Caco-2 (cell line): ENCODE measurements at regions not wholly inside any gene's neighbourhood (a gene's known extent, or its start where the extent isn't known, plus 50 kb on each side); places are given as distances from the start of the nearest gene placed in this dataset.

ENCODE experiments used
- BruUV-seq: library from RNA; stranded (reverse); fragments of 400-500 nt; replicated peaks from 2 replicates; lab custom pipeline; 2021; lab: Mats Ljungman, UMichigan
- CTCF ChIA-PET: fragments of 300-600 bp; sonication (Branson Sonifier 250); formaldehyde crosslinking; loops from one replicate; lab custom pipeline; 2022; ENCODE audit warnings: antibody characterized with exemption; lab: Charles Lee
- POLR2A ChIA-PET: fragments of 300-600 bp; sonication (Branson Sonifier 250); formaldehyde crosslinking; loops from one replicate; lab custom pipeline; 2022; ENCODE audit warnings: antibody characterized with exemption; lab: Charles Lee
- DNase-seq, 2 experiments: peaks; one replicate each; pipeline versions ENCODE4 v3.0.0 to v3.0.0-alpha.2; 2020 to 2022
- H3K27me3 ChIP-seq: replicated peaks from 2 replicates; pipeline ENCODE4 v1.6.0; 2011; ENCODE audit warnings: low read length; ENCODE audit not compliant: control insufficient read depth, insufficient read depth
- H3K36me3 ChIP-seq: 2 replicates; pipeline ENCODE4 v1.5.1; 2011; ENCODE audit warnings: low read length; ENCODE audit not compliant: control insufficient read depth, insufficient read depth
- H3K4me1 ChIP-seq: fragments of 250-450 bp; sonication (Bioruptor Pico); 2 replicates; pipeline ENCODE4 v1.5.1; 2020; ENCODE audit warnings: mild to moderate bottlenecking
- H3K4me3 ChIP-seq: 2 replicates; pipeline ENCODE4 v1.5.1; 2011; ENCODE audit warnings: low read depth, mild to moderate bottlenecking, control low read depth, low read length
- H3K9me3 ChIP-seq: fragments of 250-450 bp; sonication (Bioruptor Pico); 2 replicates; pipeline ENCODE4 v1.5.1; 2020; ENCODE audit warnings: mild to moderate bottlenecking, moderate library complexity
- H3K27ac Mint-ChIP-seq: one replicate; pipeline ENCODE4 v1.8.0; 2022; ENCODE audit warnings: mixed read lengths; ENCODE audit not compliant: unreplicated experiment
- H3K27me3 Mint-ChIP-seq: one replicate; pipeline ENCODE4 v1.8.0; 2022; ENCODE audit warnings: mixed read lengths; ENCODE audit not compliant: insufficient read depth, unreplicated experiment
- H3K36me3 Mint-ChIP-seq: one replicate; pipeline ENCODE4 v1.8.0; 2022; ENCODE audit warnings: mild to moderate bottlenecking, mixed read lengths; ENCODE audit not compliant: insufficient read depth, unreplicated experiment
- H3K4me1 Mint-ChIP-seq: one replicate; pipeline ENCODE4 v1.8.0; 2022; ENCODE audit warnings: low read depth, mixed read lengths; ENCODE audit not compliant: unreplicated experiment
- H3K4me3 Mint-ChIP-seq: one replicate; pipeline ENCODE4 v1.8.0; 2022; ENCODE audit warnings: mild to moderate bottlenecking, moderate library complexity, mixed read lengths; ENCODE audit not compliant: unreplicated experiment
- H3K9me3 Mint-ChIP-seq: one replicate; pipeline ENCODE4 v1.8.0; 2022; ENCODE audit warnings: mixed read lengths; ENCODE audit not compliant: unreplicated experiment
- intact Hi-C: fragments of 100-400 bp; cut with micrococcal nuclease; formaldehyde crosslinking; loops from one replicate; pipeline ENCODE4 v1.10.0; 2022; ENCODE audit not compliant: unreplicated experiment
- TF ChIP-seq, protein P1 (sequence below), 2 experiments: fragments of 200-600 bp in 1 of 2; IDR thresholded peaks; 1 replicate in 1 of 2; 2 replicates in 1 of 2; pipeline versions ENCODE4 v1.5.1 to v1.8.0; 2011 to 2022; ENCODE audit warnings: antibody characterized with exemption in 1 of 2, control low read depth in 1 of 2, inconsistent platforms in 1 of 2, low read depth in 1 of 2, low read length in 1 of 2, mild to moderate bottlenecking in 1 of 2, moderate library complexity in 1 of 2; ENCODE audit not compliant: insufficient read depth in 1 of 2, severe bottlenecking in 1 of 2, unreplicated experiment in 1 of 2

DNA sequence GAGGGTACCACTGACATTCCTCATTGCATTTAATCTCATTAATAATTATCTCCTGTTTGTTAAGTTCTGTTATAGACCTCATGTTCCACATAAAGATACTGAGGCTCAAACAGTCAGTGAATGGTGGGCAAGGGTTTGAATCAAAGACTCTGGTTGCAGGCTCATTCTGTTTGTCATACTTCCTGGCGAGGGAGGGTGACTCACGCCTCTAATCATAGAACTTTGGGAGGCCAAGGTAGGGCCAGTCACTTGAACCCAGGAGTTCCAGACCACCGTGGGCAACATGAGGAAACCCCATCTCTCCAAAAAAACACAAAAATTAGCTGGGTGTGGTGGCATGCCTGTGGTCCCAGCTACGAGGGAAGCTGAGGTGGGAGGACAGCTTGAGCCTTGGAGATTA is 220.7 kb upstream of the MIR17HG start:
- Mint-ChIP-seq H3K27me3 (peaks cover 8% of the 10 kb centered on the region), H3K4me1 (no peaks in the 10 kb centered on the region), H3K4me3 (no peak overlapping the region), H3K36me3 (no peaks in the 10 kb centered on the region), H3K9me3 (no peaks in the 10 kb centered on the region), H3K27ac (no peak overlapping the region)
- ChIA-PET CTCF (no interaction called here), POLR2A (no interaction called here)
- no peaks in the 10 kb centered on the region for H3K27me3 ChIP-seq
- DNase-seq, result no peak
- H3K9me3 ChIP-seq, result no peaks in the 10 kb centered on the region
- H3K36me3 ChIP-seq, result no peaks in the 10 kb centered on the region
- intact Hi-C loops, result no loop called here
- TF ChIP-seq, protein P1, sequence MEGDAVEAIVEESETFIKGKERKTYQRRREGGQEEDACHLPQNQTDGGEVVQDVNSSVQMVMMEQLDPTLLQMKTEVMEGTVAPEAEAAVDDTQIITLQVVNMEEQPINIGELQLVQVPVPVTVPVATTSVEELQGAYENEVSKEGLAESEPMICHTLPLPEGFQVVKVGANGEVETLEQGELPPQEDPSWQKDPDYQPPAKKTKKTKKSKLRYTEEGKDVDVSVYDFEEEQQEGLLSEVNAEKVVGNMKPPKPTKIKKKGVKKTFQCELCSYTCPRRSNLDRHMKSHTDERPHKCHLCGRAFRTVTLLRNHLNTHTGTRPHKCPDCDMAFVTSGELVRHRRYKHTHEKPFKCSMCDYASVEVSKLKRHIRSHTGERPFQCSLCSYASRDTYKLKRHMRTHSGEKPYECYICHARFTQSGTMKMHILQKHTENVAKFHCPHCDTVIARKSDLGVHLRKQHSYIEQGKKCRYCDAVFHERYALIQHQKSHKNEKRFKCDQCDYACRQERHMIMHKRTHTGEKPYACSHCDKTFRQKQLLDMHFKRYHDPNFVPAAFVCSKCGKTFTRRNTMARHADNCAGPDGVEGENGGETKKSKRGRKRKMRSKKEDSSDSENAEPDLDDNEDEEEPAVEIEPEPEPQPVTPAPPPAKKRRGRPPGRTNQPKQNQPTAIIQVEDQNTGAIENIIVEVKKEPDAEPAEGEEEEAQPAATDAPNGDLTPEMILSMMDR (IDR thresholded peaks at IDR 0.05; ENCODE audit: insufficient read depth in 1 of 2, low read depth in 1 of 2, low read length in 1 of 2, severe bottlenecking in 1 of 2, unreplicated experiment in 1 of 2), result no peak
- H3K4me3 ChIP-seq, result no peak overlapping the region
- no TSS peak for BruUV-seq
- H3K4me1 ChIP-seq, result no peaks in the 10 kb centered on the region

DNA sequence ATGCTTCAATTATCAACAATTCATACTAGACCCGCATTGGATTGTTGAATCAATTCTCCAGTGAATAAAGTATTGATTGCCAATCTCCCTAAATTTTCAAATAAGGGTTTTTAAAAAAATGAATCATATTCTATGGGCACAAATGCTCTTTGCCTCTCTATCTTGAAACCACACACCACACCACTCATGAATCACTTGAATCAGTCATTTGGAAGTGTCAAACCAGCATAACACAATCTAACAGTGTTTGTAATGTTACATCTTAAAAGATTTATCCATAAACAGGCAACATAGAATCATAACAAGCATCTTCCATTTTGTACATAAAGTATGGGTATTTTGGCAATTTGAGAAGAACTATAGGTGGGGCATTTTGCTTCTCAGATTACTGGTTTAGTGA is 219.5 kb upstream of the MIR17HG start:
- Histone ChIP-seq H3K4me3 (no peak overlapping the region), H3K9me3 (no peaks in the 10 kb centered on the region), H3K27me3 (no peaks in the 10 kb centered on the region), H3K4me1 (no peaks in the 10 kb centered on the region), H3K36me3 (no peaks in the 10 kb centered on the region)
- no peak for DNase-seq
- Mint-ChIP-seq H3K36me3 (no peaks in the 10 kb centered on the region), H3K27me3 (peaks cover 3% of the 10 kb centered on the region), H3K27ac (no peak overlapping the region), H3K9me3 (no peaks in the 10 kb centered on the region), H3K4me3 (no peak overlapping the region), H3K4me1 (no peaks in the 10 kb centered on the region)
- TF ChIP-seq, protein P1 (IDR thresholded peaks at IDR 0.05; ENCODE audit: insufficient read depth in 1 of 2, low read depth in 1 of 2, low read length in 1 of 2, severe bottlenecking in 1 of 2, unreplicated experiment in 1 of 2), result no peak
- intact Hi-C loops, result no loop called here
- POLR2A ChIA-PET, result interaction anchor here (0.6 kb wide), 1 partner anchor 18 kb away, joined by 3 read pairs; no protein-coding TSS in a partner anchor
- CTCF ChIA-PET, result no interaction called here
- no TSS peak for BruUV-seq

DNA sequence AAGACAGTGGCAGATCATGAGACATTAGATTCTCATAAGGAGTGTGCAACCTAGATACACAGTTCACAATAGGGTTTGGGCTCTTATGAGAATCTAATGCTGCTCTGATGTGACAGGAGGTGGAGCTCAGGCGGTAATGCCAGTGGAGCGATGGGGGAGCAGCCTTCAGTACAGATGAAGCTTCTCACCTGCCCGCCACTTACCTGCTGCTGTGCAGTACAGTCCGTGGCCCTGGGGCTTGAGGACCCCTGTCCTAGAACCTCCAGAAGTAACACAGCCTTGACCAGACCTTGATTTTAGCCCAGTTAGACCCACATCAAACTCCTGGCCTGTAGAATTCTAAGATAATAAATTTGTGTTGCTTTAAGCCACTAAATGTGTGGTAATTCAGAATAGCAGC is 215.1 kb upstream of the MIR17HG start:
- ChIA-PET CTCF (no interaction called here), POLR2A (no interaction called here)
- Histone ChIP-seq H3K4me1 (peaks cover 28% of the 10 kb centered on the region), H3K9me3 (no peaks in the 10 kb centered on the region), H3K36me3 (no peaks in the 10 kb centered on the region), H3K27me3 (no peaks in the 10 kb centered on the region), H3K4me3 (no peak overlapping the region)
- H3K4me1 Mint-ChIP-seq, result peaks cover 16% of the 10 kb centered on the region
- no peak overlapping the region for H3K27ac Mint-ChIP-seq
- no peaks in the 10 kb centered on the region for H3K27me3 Mint-ChIP-seq
- TF ChIP-seq, protein P1 (IDR thresholded peaks at IDR 0.05; ENCODE audit: insufficient read depth in 1 of 2, low read depth in 1 of 2, low read length in 1 of 2, severe bottlenecking in 1 of 2, unreplicated experiment in 1 of 2), result no peak
- BruUV-seq, result no TSS peak
- DNase-seq, result no peak
- intact Hi-C loops, result no loop called here
- H3K4me3 Mint-ChIP-seq, result no peak overlapping the region
- H3K9me3 Mint-ChIP-seq, result no peaks in the 10 kb centered on the region
- no peaks in the 10 kb centered on the region for H3K36me3 Mint-ChIP-seq
